SK-N-SH (cell line): ENCODE measurements at regions not wholly inside any gene's neighbourhood (a gene's known extent, or its start where the extent isn't known, plus 50 kb on each side); places are given as distances from the start of the nearest gene placed in this dataset.

Experiments used
- CTCF ChIA-PET: fragments of 300-600, 350-600 bp; formaldehyde crosslinking; extraction: SDS; loops from one replicate; lab custom pipeline; 2021; lab: Yijun Ruan, JAX
- POLR2A ChIA-PET: fragments of 350-600 bp; sonication (Branson Sonifier 250); formaldehyde crosslinking; extraction: SDS; loops from one replicate; lab custom pipeline; 2020; ENCODE audit warnings: antibody characterized with exemption, inconsistent platforms; lab: Yijun Ruan, JAX
- DNase-seq: peaks from one replicate; pipeline ENCODE4 v3.0.0; 2012
- H2AFZ ChIP-seq: fragments of 200-600 bp; sonication (generic); 2 replicates; pipeline ENCODE4 v1.8.1; 2016; ENCODE audit warnings: antibody characterized with exemption, mild to moderate bottlenecking, low read depth
- H3F3A ChIP-seq: fragments of 200-600 bp; sonication (generic); replicated peaks from 2 replicates; pipeline ENCODE3; 2016; ENCODE audit warnings: antibody characterized with exemption, mild to moderate bottlenecking; ENCODE audit not compliant: insufficient read depth
- H3K27ac ChIP-seq, 2 experiments: fragments of 200-500 bp in 1 of 2; fragments of 200-600 bp in 1 of 2; sonication (Bioruptor generic) in 1 of 2; sonication (generic), shearing (Covaris generic) in 1 of 2; 2 replicates each; pipeline versions ENCODE4 v1.5.1 to v1.6.1; 2014 to 2016; ENCODE audit warnings: low read depth in 2 of 2, inconsistent platforms in 1 of 2, low read length in 1 of 2, mild to moderate bottlenecking in 1 of 2, mixed read lengths in 1 of 2
- H3K27me3 ChIP-seq: fragments of 200-600 bp; sonication (generic), shearing (Covaris generic); 2 replicates; pipeline ENCODE4 v1.6.1; 2016; ENCODE audit warnings: mixed run types; ENCODE audit not compliant: insufficient read depth
- H3K36me3 ChIP-seq, 2 experiments: fragments of 200-500 bp in 1 of 2; fragments of 200-600 bp in 1 of 2; sonication (Bioruptor generic) in 1 of 2; sonication (generic) in 1 of 2; replicated peaks in 1 of 2; 2 replicates each; pipeline versions ENCODE3 to v1.5.1; 2014 to 2016; ENCODE audit warnings: low read length in 1 of 2, mild to moderate bottlenecking in 1 of 2; ENCODE audit not compliant: insufficient read depth in 2 of 2, control insufficient read depth in 1 of 2
- H3K4me1 ChIP-seq, 2 experiments: fragments of 200-500 bp in 1 of 2; fragments of 200-600 bp in 1 of 2; sonication (Bioruptor generic) in 1 of 2; sonication (generic), shearing (Covaris generic) in 1 of 2; 2 replicates each; pipeline versions ENCODE4 v1.5.1 to v1.6.1; 2014 to 2016; ENCODE audit warnings: low read depth in 1 of 2, low read length in 1 of 2, mixed run types in 1 of 2; ENCODE audit not compliant: insufficient read depth in 2 of 2, control insufficient read depth in 1 of 2
- H3K4me2 ChIP-seq: fragments of 200-600 bp; sonication (generic), shearing (Covaris generic); 2 replicates; pipeline ENCODE4 v1.6.1; 2017; ENCODE audit warnings: mixed run types
- H3K4me3 ChIP-seq, 2 experiments: fragments of 200-500 bp in 1 of 2; fragments of 200-600 bp in 1 of 2; sonication (Bioruptor generic) in 1 of 2; sonication (generic), shearing (Covaris generic) in 1 of 2; 2 replicates each; pipeline versions ENCODE4 v1.5.1 to v1.8.1; 2014 to 2016; ENCODE audit warnings: low read depth in 2 of 2, inconsistent platforms in 1 of 2, low read length in 1 of 2, mild to moderate bottlenecking in 1 of 2, mixed read lengths in 1 of 2, moderate library complexity in 1 of 2
- H3K79me2 ChIP-seq: fragments of 200-600 bp; sonication (generic); 2 replicates; pipeline ENCODE4 v1.8.1; 2017; ENCODE audit warnings: mild to moderate bottlenecking; ENCODE audit not compliant: insufficient read depth
- H3K9ac ChIP-seq: fragments of 200-600 bp; sonication (generic); 2 replicates; pipeline ENCODE4 v1.6.1; 2017; ENCODE audit warnings: mixed run types
- H3K9me2 ChIP-seq: fragments of 200-600 bp; sonication (generic); 2 replicates; pipeline ENCODE4 v1.6.1; 2017; ENCODE audit warnings: mixed run types
- H3K9me3 ChIP-seq: fragments of 200-600 bp; sonication (generic); 2 replicates; pipeline ENCODE4 v1.6.1; 2017; ENCODE audit warnings: mixed run types, mild to moderate bottlenecking, moderate library complexity
- H4K20me1 ChIP-seq: fragments of 200-600 bp; sonication (generic); 2 replicates; pipeline ENCODE4 v1.6.1; 2017; ENCODE audit warnings: mild to moderate bottlenecking, mixed run types; ENCODE audit not compliant: insufficient read depth
- ELF1 ChIP-seq: IDR thresholded peaks from 2 replicates; pipeline ENCODE4 v1.4.0; 2012
- EP300 ChIP-seq, 2 experiments: IDR thresholded peaks; 2 replicates each; pipeline versions ENCODE4 v1.4.0 to v1.6.1; 2012; ENCODE audit warnings: borderline replicate concordance in 1 of 2, low read depth in 1 of 2, low read length in 1 of 2
- FOSL2 ChIP-seq: IDR thresholded peaks from 2 replicates; pipeline ENCODE4 v1.4.0; 2012; ENCODE audit warnings: low read depth, mild to moderate bottlenecking, moderate library complexity, borderline replicate concordance
- GATA2 ChIP-seq: sonication (generic); formaldehyde crosslinking; IDR thresholded peaks from 2 replicates; pipeline ENCODE4 v1.5.0; 2020; ENCODE audit warnings: mild to moderate bottlenecking, missing genetic modification reagents
- JUND ChIP-seq: IDR thresholded peaks from 2 replicates; pipeline ENCODE4 v1.4.0; 2012
- MXI1 ChIP-seq: IDR thresholded peaks from 2 replicates; pipeline ENCODE4 v1.6.1; 2012; ENCODE audit warnings: mild to moderate bottlenecking, low read depth, low read length, improper control_type of control experiment
- NFIC ChIP-seq: IDR thresholded peaks from 2 replicates; pipeline ENCODE4 v1.4.0; 2012; ENCODE audit warnings: borderline replicate concordance
- POLR2AphosphoS5 ChIP-seq: IDR thresholded peaks from 2 replicates; pipeline ENCODE4 v1.6.1; 2012; ENCODE audit warnings: low read depth, low read length
- RFX5 ChIP-seq: IDR thresholded peaks from 2 replicates; pipeline ENCODE4 v1.6.1; 2012; ENCODE audit warnings: mild to moderate bottlenecking, improper control_type of control experiment, low read length
- RXRA ChIP-seq: IDR thresholded peaks from 2 replicates; pipeline ENCODE4 v1.4.0; 2012; ENCODE audit warnings: low read depth, mild to moderate bottlenecking, borderline replicate concordance
- SIN3A ChIP-seq: IDR thresholded peaks from 2 replicates; pipeline ENCODE4 v1.6.1; 2012; ENCODE audit warnings: low read depth, mild to moderate bottlenecking, low read length, moderate library complexity, borderline replicate concordance
- SMC3 ChIP-seq: IDR thresholded peaks from 2 replicates; pipeline ENCODE4 v1.6.1; 2012; ENCODE audit warnings: low read depth, low read length, improper control_type of control experiment
- TAF1 ChIP-seq: IDR thresholded peaks from 2 replicates; pipeline ENCODE4 v1.6.1; 2012; ENCODE audit warnings: low read depth, mild to moderate bottlenecking, low read length, moderate library complexity, borderline replicate concordance
- TCF12 ChIP-seq: IDR thresholded peaks from 2 replicates; pipeline ENCODE4 v1.4.0; 2012
- YY1 ChIP-seq: IDR thresholded peaks from 2 replicates; pipeline ENCODE4 v1.4.0; 2012; ENCODE audit warnings: low read depth, mild to moderate bottlenecking
- WGBS: methylation state at CpG from one replicate; pipeline ENCODE4 v1.1.6; 2017; ENCODE audit warnings: low lambda C conversion rate; 5-methylcytosine and 5-hydroxymethylcytosine counted together
- TF ChIP-seq, protein P1 (sequence below): IDR thresholded peaks from 2 replicates; pipeline ENCODE4 v1.6.1; 2012; ENCODE audit warnings: mild to moderate bottlenecking, low read depth, low read length, moderate library complexity
- TF ChIP-seq, protein P2 (sequence below): IDR thresholded peaks from 2 replicates; pipeline ENCODE4; 2012
- TF ChIP-seq, protein P3 (sequence below): IDR thresholded peaks from 2 replicates; pipeline ENCODE4 v1.4.0; 2012; ENCODE audit warnings: low read depth, borderline replicate concordance
- TF ChIP-seq, protein P4 (sequence below): fragments of 200-600 bp; sonication (generic); IDR thresholded peaks from 2 replicates; pipeline ENCODE4 v1.6.1; 2017; ENCODE audit warnings: antibody characterized with exemption, mild to moderate bottlenecking, moderate library complexity
- TF ChIP-seq, protein P5 (sequence below): fragments of 150-350 bp; IDR thresholded peaks from 2 replicates; pipeline ENCODE4 v1.6.1; 2017; ENCODE audit warnings: antibody characterized with exemption, low read length, low read depth, borderline replicate concordance

DNA sequence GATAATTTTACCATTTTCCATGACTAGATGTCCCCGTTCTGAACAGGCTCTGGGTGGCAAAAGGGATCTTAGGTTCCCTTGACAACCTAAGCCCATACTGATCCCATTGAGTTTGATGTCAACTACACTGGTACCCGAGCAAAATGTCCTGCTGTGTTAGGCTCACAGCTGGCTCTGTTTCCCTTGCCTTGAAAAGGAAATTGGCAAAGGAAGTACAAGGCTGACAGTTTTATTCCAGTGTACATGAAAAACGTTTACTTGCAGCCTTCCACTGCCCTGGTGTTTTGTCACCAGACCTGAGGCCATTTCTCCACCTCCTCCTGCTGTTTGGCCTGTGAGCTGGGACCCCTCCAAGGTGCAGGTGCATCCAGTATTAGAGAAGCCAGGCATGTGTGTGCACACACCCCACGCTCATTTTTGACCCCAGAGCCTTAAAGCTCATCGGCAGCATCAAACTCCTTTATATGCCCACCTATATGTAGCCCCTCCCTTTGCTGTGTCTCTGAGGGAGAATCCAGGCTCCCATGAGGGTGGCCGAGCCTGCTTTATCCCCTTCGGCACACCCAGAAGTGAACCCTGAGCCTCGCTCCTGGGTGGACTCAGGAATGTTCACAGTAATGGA, 171.3 kb downstream of the NDUFA10 start:
- no peak overlapping the region for H3K4me2 ChIP-seq
- 18% methylated on average over 5 of the region's 8 CpGs for WGBS
- no peaks in the 10 kb centered on the region for H4K20me1 ChIP-seq
- CTCF ChIA-PET = interaction anchor here (0.8 kb wide), 1 partner anchor 17 kb away, joined by 3 read pairs; no protein-coding TSS in a partner anchor
- no peaks in the 10 kb centered on the region for H3K4me1 ChIP-seq
- H3K27me3 ChIP-seq = no peaks in the 10 kb centered on the region
- no peak overlapping the region for H3K27ac ChIP-seq
- H3K4me3 ChIP-seq = no peak overlapping the region
- TF ChIP-seq JUND (no peak), MXI1 (no peak), EP300 (IDR thresholded peaks at IDR 0.05; ENCODE audit: borderline replicate concordance in 1 of 2, low read depth in 1 of 2, low read length in 1 of 2) (no peak), GATA2 (CRISPR knock-in tag) (no peak), ELF1 (no peak)
- TF ChIP-seq, protein P1, sequence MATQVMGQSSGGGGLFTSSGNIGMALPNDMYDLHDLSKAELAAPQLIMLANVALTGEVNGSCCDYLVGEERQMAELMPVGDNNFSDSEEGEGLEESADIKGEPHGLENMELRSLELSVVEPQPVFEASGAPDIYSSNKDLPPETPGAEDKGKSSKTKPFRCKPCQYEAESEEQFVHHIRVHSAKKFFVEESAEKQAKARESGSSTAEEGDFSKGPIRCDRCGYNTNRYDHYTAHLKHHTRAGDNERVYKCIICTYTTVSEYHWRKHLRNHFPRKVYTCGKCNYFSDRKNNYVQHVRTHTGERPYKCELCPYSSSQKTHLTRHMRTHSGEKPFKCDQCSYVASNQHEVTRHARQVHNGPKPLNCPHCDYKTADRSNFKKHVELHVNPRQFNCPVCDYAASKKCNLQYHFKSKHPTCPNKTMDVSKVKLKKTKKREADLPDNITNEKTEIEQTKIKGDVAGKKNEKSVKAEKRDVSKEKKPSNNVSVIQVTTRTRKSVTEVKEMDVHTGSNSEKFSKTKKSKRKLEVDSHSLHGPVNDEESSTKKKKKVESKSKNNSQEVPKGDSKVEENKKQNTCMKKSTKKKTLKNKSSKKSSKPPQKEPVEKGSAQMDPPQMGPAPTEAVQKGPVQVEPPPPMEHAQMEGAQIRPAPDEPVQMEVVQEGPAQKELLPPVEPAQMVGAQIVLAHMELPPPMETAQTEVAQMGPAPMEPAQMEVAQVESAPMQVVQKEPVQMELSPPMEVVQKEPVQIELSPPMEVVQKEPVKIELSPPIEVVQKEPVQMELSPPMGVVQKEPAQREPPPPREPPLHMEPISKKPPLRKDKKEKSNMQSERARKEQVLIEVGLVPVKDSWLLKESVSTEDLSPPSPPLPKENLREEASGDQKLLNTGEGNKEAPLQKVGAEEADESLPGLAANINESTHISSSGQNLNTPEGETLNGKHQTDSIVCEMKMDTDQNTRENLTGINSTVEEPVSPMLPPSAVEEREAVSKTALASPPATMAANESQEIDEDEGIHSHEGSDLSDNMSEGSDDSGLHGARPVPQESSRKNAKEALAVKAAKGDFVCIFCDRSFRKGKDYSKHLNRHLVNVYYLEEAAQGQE = no peak
- TF ChIP-seq, protein P2, sequence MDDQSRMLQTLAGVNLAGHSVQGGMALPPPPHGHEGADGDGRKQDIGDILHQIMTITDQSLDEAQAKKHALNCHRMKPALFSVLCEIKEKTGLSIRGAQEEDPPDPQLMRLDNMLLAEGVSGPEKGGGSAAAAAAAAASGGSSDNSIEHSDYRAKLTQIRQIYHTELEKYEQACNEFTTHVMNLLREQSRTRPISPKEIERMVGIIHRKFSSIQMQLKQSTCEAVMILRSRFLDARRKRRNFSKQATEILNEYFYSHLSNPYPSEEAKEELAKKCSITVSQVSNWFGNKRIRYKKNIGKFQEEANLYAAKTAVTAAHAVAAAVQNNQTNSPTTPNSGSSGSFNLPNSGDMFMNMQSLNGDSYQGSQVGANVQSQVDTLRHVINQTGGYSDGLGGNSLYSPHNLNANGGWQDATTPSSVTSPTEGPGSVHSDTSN = no peak
- no peak overlapping the region for H2AFZ ChIP-seq
- no peaks in the 10 kb centered on the region for H3K9me2 ChIP-seq
- no peak overlapping the region for H3K9ac ChIP-seq
- no peaks in the 10 kb centered on the region for H3K79me2 ChIP-seq
- H3K36me3 ChIP-seq = no peaks in the 10 kb centered on the region
- DNase-seq = no peak
- H3K9me3 ChIP-seq = no peaks in the 10 kb centered on the region
- POLR2A ChIA-PET = no interaction called here
- H3F3A ChIP-seq = no peaks in the 10 kb centered on the region

DNA sequence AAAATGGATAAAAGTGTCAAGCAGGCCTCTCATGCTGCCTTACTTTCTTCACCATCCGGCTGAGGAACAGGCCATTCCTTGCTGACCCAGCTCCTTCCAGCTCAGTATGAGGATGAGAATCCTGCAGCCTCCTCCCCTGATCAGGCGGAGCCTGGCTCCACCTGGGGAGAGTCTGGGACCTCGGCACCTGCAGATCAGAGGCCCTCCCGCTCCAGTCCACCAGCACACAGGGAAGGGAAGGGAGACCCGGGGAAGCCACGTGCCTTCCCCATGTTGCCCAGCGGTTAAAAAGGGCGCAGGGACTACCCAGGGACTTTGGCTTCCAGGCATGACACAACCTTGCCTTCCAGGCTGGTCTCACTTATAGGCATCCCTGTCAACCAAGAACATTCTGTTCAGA, 172.0 kb downstream of the NDUFA10 start:
- 32% methylated on average over 7 of the region's 8 CpGs for WGBS
- Histone ChIP-seq H3K79me2 (no peaks in the 10 kb centered on the region), H3K9me3 (no peaks in the 10 kb centered on the region), H4K20me1 (no peaks in the 10 kb centered on the region), H3K4me3 (no peak overlapping the region), H3K36me3 (no peaks in the 10 kb centered on the region), H3K4me2 (no peak overlapping the region), H2AFZ (no peak overlapping the region), H3K4me1 (no peaks in the 10 kb centered on the region), H3K27ac (no peak overlapping the region), H3K9ac (no peak overlapping the region), H3K27me3 (no peaks in the 10 kb centered on the region), H3F3A (no peaks in the 10 kb centered on the region), H3K9me2 (no peaks in the 10 kb centered on the region)
- POLR2A ChIA-PET = no interaction called here
- no peak for DNase-seq
- CTCF ChIA-PET = interaction anchor here (0.8 kb wide), 2 partner anchors 16 to 81 kb away, joined by 3 to 4 read pairs; no protein-coding TSS in a partner anchor
- no peak for TF ChIP-seq RXRA
- TF ChIP-seq TCF12 = no peak
- TF ChIP-seq ELF1 = no peak
- TF ChIP-seq, protein P3, sequence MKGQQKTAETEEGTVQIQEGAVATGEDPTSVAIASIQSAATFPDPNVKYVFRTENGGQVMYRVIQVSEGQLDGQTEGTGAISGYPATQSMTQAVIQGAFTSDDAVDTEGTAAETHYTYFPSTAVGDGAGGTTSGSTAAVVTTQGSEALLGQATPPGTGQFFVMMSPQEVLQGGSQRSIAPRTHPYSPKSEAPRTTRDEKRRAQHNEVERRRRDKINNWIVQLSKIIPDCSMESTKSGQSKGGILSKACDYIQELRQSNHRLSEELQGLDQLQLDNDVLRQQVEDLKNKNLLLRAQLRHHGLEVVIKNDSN = no peak
- TF ChIP-seq, protein P4, sequence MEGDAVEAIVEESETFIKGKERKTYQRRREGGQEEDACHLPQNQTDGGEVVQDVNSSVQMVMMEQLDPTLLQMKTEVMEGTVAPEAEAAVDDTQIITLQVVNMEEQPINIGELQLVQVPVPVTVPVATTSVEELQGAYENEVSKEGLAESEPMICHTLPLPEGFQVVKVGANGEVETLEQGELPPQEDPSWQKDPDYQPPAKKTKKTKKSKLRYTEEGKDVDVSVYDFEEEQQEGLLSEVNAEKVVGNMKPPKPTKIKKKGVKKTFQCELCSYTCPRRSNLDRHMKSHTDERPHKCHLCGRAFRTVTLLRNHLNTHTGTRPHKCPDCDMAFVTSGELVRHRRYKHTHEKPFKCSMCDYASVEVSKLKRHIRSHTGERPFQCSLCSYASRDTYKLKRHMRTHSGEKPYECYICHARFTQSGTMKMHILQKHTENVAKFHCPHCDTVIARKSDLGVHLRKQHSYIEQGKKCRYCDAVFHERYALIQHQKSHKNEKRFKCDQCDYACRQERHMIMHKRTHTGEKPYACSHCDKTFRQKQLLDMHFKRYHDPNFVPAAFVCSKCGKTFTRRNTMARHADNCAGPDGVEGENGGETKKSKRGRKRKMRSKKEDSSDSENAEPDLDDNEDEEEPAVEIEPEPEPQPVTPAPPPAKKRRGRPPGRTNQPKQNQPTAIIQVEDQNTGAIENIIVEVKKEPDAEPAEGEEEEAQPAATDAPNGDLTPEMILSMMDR = no peak
- TF ChIP-seq NFIC = no peak
- no peak for TF ChIP-seq YY1
- TF ChIP-seq TAF1 = no peak
- TF ChIP-seq SMC3 = no peak
- no peak for TF ChIP-seq FOSL2
- no peak for TF ChIP-seq POLR2AphosphoS5
- TF ChIP-seq, protein P5, sequence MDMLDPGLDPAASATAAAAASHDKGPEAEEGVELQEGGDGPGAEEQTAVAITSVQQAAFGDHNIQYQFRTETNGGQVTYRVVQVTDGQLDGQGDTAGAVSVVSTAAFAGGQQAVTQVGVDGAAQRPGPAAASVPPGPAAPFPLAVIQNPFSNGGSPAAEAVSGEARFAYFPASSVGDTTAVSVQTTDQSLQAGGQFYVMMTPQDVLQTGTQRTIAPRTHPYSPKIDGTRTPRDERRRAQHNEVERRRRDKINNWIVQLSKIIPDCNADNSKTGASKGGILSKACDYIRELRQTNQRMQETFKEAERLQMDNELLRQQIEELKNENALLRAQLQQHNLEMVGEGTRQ = no peak
- no peak for TF ChIP-seq RFX5
- no peak for TF ChIP-seq SIN3A
